GM21367 (cell line): ENCODE measurements at regions not wholly inside any gene's neighbourhood (a gene's known extent, or its start where the extent isn't known, plus 50 kb on each side); places are given as distances from the start of the nearest gene placed in this dataset.

Source experiments
- ATAC-seq: cut with Tn5 transposase; IDR thresholded peaks from one replicate; pipeline ENCODE4 v1.9.1; 2021; ENCODE audit not compliant: unreplicated experiment

DNA sequence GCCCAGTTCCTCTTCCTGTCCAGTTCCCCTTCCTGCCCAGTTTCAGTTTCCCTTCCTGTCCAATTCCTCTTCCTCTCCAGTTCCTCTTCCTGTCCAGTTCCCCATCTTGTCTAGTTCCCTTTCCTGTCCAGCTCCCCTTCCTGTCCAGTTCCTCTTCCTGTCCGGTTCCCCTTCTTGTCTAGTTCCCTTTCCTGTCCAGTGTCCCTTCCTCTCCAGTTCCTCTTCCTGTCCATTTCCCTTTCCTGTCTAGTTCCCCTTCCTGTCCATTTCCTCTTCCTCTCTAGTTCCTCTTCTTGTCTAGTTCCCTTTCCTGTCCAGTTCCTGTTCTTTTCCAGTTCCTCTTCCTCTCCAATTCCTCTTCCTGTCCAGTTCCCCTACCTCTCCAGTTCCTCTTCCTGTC, 68.1 kb upstream of the ADCY1 start:
- no peak for ATAC-seq

DNA sequence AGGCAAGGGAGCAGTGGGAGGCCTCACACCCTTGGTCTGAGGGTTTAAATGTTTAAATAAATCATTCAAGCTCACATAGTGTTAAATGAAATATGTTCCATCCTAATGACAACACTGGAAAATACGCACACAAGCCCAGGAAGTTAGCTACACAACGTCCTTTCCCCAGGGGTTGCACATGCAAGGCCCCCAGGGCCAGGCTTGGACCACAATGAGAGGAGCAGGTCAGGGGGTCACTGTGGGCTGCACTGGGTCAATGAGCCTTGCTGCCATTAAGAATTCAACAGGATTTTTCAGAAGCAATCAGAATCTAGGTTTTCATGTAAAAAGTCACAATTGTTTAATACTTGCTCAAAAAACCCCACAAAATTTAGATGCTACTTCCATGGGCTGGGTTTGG, 64.9 kb upstream of the ADCY1 start:
- ATAC-seq = no peak

DNA sequence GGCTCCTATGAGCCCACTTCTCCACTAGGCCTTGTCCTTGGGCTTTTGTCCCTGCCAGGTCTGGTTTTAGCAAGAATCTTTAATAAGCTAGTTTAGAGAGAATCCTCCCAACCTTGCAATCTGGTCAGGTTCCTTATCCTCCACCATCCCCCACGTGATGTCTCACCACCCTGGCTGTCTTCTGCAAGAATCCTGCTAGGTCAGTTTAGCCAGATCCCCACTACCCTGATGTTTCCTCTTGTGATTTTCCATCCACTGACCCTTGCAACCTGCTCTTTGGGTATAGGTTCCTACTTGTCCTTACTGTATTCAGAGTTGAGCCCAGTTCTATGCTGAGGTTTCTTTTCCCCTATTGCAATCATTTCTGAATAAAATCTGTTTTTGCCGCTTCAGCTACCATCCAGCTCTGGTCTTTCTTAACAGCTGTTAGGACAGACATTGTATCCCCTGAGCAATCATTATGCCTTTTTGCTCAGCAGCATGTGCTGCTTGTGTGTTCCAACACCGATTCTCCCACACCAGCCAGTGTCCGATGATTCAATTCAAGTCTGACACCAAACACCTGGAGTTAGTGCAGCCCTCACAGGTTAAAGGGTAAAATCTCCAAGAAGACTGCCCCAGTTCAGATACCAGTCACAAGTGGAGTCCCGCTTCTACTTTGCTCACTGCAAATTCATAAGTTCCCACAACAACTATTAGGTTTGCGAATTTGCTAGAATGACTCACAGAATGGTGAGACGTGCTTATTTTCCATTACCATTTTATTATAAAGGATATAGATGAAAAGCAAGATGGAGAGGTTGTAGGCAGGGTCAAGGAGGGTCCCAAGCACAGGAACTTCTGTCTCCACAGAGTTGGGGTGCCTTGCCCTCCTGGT, 62.2 kb upstream of the ADCY1 start:
- ATAC-seq = no peak

DNA sequence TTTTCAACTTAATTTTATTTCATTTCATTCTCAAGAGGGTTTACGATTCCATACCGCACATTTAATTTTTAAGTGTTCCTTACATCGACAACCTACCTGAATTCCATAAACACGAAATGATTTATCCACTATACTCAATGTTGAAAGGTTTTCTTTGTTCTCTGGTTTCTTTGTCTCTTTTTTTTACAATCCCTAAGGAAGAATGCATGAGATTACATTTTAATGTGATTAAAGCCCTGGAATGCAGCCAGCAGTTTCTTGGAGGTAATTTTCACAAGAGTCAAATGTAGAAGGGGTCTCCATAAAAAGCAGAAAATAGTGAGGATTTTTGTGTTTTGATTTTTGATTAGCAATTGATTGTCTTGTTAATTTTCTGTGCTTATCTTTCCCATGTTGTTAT, 59.2 kb upstream of the ADCY1 start:
- no peak for ATAC-seq

DNA sequence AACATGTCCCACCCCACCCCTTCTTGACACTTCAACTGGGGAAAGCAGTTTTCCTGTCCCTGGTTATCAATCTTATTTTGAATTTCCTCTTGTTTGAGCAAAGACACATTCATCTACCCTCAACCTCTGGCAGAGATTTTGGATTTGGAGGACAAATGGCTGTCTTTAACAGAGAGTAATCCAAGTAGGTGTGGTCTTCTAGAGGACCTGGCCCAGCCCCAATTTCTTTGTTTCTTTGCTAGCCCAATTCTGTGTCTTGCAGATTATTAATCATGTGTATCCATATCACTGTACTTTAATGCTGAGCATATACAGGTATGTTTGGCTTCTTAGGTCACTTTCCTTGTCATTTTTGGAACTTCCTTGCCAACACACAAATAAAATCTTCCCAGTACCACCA, 58.8 kb upstream of the ADCY1 start:
- no peak for ATAC-seq
